Lung (tissue), 11 donors: ENCODE measurements at regions not wholly inside any gene's neighbourhood (a gene's known extent, or its start where the extent isn't known, plus 50 kb on each side); places are given as distances from the start of the nearest gene placed in this dataset.
A peak's percentile ranks its signal among the peaks of the same experiment; 100 is the strongest.

Experiments
- ATAC-seq: fragments of 200-7000 bp; cut with Tn5 transposase; one replicate; pipeline ENCODE4 v1.9.1; 2020; ENCODE audit warnings: moderate number of reproducible peaks; ENCODE audit not compliant: insufficient read depth, low FRiP score
- DNase-seq, 3 donors: peaks; one replicate each; pipeline ENCODE4 v3.0.0-alpha.2; 2013 to 2017
- H3K27ac ChIP-seq, 2 donors: one replicate each; pipeline ENCODE4 v1.5.1; 2013; ENCODE audit warnings: mild to moderate bottlenecking in 2 of 2, moderate library complexity in 2 of 2, control low read depth in 1 of 2, inconsistent platforms in 1 of 2, low read depth in 1 of 2, low read length in 1 of 2
- H3K27me3 ChIP-seq, 3 donors: one replicate each; pipeline ENCODE4 v1.5.1; 2013; ENCODE audit warnings: low read length in 2 of 3; ENCODE audit not compliant: control insufficient read depth in 3 of 3, insufficient read depth in 3 of 3
- H3K36me3 ChIP-seq, 4 donors: one replicate each; pipeline ENCODE4 v1.5.1; 2013; ENCODE audit warnings: low read length in 4 of 4, mild to moderate bottlenecking in 1 of 4, moderate library complexity in 1 of 4; ENCODE audit not compliant: control insufficient read depth in 4 of 4, insufficient read depth in 4 of 4
- H3K4me1 ChIP-seq, 5 donors: one replicate each; pipeline ENCODE4 v1.5.1; 2013; ENCODE audit warnings: low read length in 5 of 5, mild to moderate bottlenecking in 2 of 5, moderate library complexity in 1 of 5; ENCODE audit not compliant: control insufficient read depth in 5 of 5, insufficient read depth in 5 of 5
- H3K4me3 ChIP-seq: one replicate; pipeline ENCODE4 v1.5.1; 2013; ENCODE audit warnings: mild to moderate bottlenecking, control low read depth, moderate library complexity
- H3K9ac ChIP-seq, 2 donors: one replicate each; pipeline ENCODE4 v1.5.1; 2013; ENCODE audit warnings: low read length in 2 of 2, control low read depth in 1 of 2; ENCODE audit not compliant: insufficient read depth in 1 of 2
- H3K9me3 ChIP-seq, 4 donors: one replicate each; pipeline ENCODE4 v1.5.1; 2013; ENCODE audit warnings: low read length in 3 of 4, mild to moderate bottlenecking in 1 of 4, moderate library complexity in 1 of 4; ENCODE audit not compliant: control insufficient read depth in 4 of 4, insufficient read depth in 3 of 4
- WGBS, 2 donors: extraction: QIAGEN DNeasy Blood & Tissue Kit; methylation state at CpG; one replicate each; pipeline ENCODE4 v1.1.7; 2013; 5-methylcytosine and 5-hydroxymethylcytosine counted together
- TF ChIP-seq, protein P1 (sequence below): IDR thresholded peaks from 2 replicates; pipeline ENCODE4 v1.5.1; 2012; ENCODE audit warnings: mild to moderate bottlenecking; ENCODE audit errors: control extremely low read depth, extremely low read depth
- donor health status: control.
- donor health status: control.
- donor health status: Bipolar disorder and iron deficiency.
- donor health status: healthy.
- donor health status: DM: yes; HTN: yes; CAD: no.

DNA sequence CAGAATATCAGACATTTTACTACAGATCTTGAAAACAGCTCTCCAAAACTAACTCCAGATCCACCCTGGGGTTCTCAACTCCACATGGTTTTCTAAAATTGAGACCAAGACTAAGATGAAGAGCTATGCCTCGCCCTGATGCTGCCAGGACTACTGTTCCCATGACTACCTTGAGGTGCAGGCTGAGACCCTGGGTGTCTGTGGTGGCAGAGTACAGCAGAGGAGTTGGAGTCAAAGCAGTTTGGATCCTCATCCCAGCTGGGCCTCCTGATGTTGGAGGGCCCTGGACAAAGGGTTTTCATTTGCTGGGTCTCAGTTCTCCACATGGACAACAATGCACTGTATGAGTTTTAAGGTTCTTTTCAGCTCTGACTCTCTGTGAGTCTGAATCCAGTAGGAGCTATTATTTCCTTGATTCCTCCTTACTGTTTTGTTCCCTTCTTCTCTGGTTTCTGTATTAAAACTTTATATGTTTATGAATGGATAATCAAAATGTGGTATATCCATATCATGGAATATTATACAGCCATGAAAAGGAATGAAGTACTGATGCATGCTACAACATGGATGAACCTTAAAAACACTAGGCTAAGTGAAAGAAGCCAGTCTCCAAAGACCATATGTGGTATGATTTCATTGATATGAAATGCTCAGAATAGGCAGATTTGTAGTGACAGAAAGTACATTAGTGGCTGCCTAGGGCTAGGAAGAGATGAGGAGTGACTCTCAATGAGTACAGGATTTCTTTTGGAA is 93.0 kb downstream of the CPN2 start:
- Histone ChIP-seq H3K36me3 (no peaks in the 10 kb centered on the region), H3K27me3 (no peaks in the 10 kb centered on the region), H3K27ac (no peak overlapping the region), H3K9ac (no peak overlapping the region), H3K4me3 (no peak overlapping the region), H3K9me3 (peaks cover 0 to 2% (median 0%) of the 10 kb centered on the region in 4 donors), H3K4me1 (peaks cover 0 to 12% (median 3%) of the 10 kb centered on the region in 5 donors)
- WGBS, 2 donors, result 92 to 97% methylated on average over 1 of the region's 1 CpG
- no peak for DNase-seq
- TF ChIP-seq, protein P1, sequence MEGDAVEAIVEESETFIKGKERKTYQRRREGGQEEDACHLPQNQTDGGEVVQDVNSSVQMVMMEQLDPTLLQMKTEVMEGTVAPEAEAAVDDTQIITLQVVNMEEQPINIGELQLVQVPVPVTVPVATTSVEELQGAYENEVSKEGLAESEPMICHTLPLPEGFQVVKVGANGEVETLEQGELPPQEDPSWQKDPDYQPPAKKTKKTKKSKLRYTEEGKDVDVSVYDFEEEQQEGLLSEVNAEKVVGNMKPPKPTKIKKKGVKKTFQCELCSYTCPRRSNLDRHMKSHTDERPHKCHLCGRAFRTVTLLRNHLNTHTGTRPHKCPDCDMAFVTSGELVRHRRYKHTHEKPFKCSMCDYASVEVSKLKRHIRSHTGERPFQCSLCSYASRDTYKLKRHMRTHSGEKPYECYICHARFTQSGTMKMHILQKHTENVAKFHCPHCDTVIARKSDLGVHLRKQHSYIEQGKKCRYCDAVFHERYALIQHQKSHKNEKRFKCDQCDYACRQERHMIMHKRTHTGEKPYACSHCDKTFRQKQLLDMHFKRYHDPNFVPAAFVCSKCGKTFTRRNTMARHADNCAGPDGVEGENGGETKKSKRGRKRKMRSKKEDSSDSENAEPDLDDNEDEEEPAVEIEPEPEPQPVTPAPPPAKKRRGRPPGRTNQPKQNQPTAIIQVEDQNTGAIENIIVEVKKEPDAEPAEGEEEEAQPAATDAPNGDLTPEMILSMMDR, result no peak
- ATAC-seq, result no peak

DNA sequence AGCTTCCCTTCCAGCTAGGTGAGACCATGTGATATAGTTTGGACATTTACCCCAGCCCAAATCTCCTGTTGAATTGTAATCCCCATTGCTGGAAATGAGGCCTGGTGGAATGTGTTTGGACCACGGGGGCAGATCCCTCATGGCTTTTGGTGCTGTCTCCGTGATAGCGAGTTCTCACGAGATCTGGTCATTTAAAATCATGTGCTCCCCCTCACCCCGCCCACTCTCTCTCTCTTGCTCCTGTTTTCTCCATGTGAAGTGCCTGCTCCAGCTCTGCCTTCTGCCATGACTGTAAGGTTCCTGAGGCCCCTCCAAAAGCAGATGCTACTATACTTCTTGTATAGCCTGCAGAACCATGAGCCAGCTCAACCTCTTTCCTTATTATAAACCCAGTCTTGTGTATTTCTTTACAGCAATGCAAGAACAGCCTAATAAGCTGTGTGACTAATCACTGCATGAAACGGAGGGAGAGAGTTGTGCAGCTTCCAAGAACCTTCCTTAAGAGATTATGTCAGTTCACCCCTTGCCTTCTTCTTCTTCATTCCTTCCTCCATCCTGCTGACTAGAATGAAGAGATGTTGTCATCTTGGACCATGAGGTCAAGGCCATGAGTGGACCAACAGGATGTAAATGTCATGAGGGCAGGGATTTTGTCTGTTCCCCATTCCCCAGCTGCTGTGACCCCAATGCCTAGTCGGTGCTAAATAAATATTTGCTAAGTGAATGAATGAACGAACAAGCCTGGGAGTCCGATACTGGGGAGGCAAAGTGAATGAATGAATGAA is 91.0 kb downstream of the CPN2 start:
- peak in 1 of 3 donors; percentile 3 for DNase-seq
- peaks cover 0 to 2% (median 0%) of the 10 kb centered on the region in 4 donors for H3K9me3 ChIP-seq

GRCh38 chr3:194261581-194262063 is 89.5 kb downstream of the CPN2 start:
- TF ChIP-seq, protein P1, result no peak
- WGBS, 2 donors, result 93 to 95% methylated on average over 6 of the region's 6 CpGs
- Histone ChIP-seq H3K27me3 (no peaks in the 10 kb centered on the region), H3K4me3 (no peak overlapping the region), H3K27ac (no peak overlapping the region), H3K36me3 (no peaks in the 10 kb centered on the region), H3K9me3 (peaks cover 0 to 2% (median 0%) of the 10 kb centered on the region in 4 donors), H3K9ac (no peak overlapping the region), H3K4me1 (peaks cover 0 to 22% (median 4%) of the 10 kb centered on the region in 5 donors)
- ATAC-seq (no peak), DNase-seq (peak in 1 of 3 donors; percentile 13)

More for the DNA sequence above, 91.0 kb downstream of the CPN2 start:
- Histone ChIP-seq H3K9ac (no peak overlapping the region), H3K27ac (no peak overlapping the region), H3K4me3 (no peak overlapping the region), H3K36me3 (no peaks in the 10 kb centered on the region), H3K27me3 (no peaks in the 10 kb centered on the region), H3K4me1 (peaks cover 0 to 13% (median 2%) of the 10 kb centered on the region in 5 donors)
- TF ChIP-seq, protein P1, result no peak
- ATAC-seq, result peak; percentile 31
- WGBS, 2 donors, result 76 to 85% methylated on average over 9 of the region's 9 CpGs
